ENCODE measurements at regions not wholly inside any gene's neighbourhood (a gene's known extent, or its start where the extent isn't known, plus 50 kb on each side); places are given as distances from the start of the nearest gene placed in this dataset.

GRCh38 chr10:30701451-30702173 lies 72.1 kb upstream of the LYZL2 start:
- TF ChIP-seq, protein P1, sequence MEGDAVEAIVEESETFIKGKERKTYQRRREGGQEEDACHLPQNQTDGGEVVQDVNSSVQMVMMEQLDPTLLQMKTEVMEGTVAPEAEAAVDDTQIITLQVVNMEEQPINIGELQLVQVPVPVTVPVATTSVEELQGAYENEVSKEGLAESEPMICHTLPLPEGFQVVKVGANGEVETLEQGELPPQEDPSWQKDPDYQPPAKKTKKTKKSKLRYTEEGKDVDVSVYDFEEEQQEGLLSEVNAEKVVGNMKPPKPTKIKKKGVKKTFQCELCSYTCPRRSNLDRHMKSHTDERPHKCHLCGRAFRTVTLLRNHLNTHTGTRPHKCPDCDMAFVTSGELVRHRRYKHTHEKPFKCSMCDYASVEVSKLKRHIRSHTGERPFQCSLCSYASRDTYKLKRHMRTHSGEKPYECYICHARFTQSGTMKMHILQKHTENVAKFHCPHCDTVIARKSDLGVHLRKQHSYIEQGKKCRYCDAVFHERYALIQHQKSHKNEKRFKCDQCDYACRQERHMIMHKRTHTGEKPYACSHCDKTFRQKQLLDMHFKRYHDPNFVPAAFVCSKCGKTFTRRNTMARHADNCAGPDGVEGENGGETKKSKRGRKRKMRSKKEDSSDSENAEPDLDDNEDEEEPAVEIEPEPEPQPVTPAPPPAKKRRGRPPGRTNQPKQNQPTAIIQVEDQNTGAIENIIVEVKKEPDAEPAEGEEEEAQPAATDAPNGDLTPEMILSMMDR (IDR thresholded peaks at IDR 0.05; ENCODE audit: low read depth, low read length) = no peak
- TF ChIP-seq POLR2A (IDR thresholded peaks at IDR 0.05; ENCODE audit: extremely low read depth, insufficient read length) = no peak
- TF ChIP-seq MYC (IDR thresholded peaks at IDR 0.05; ENCODE audit: low read depth, low read length) = 0 out of 2 replicates have a peak, but pooled peaks have one; percentile 33
